Astrocyte of the cerebellum (primary cell): ENCODE measurements at regions not wholly inside any gene's neighbourhood (a gene's known extent, or its start where the extent isn't known, plus 50 kb on each side); places are given as distances from the start of the nearest gene placed in this dataset.

ENCODE experiments used
- DNase-seq: peaks from one replicate; pipeline ENCODE4 v3.0.0-alpha.2; 2011; ENCODE audit warnings: low read depth
- H3K4me3 ChIP-seq: 2 replicates; pipeline ENCODE4 v1.5.1; 2011; ENCODE audit warnings: mild to moderate bottlenecking, low read depth, low read length, moderate library complexity
- CTCF ChIP-seq: IDR thresholded peaks from 2 replicates; pipeline ENCODE4 v1.5.1; 2012; ENCODE audit warnings: low read length, low read depth, moderate library complexity, mild to moderate bottlenecking; ENCODE audit errors: missing control alignments
- in situ Hi-C: cut with HindIII; loops from 2 replicates; pipeline ENCODE4 v1.10.0; 2017; ENCODE audit warnings: low sequenced_read_pairs

GRCh38 chr3:66133853-66134445, 86.9 kb upstream of the SLC25A26 start:
- no peak overlapping the region for H3K4me3 ChIP-seq
- no peak for DNase-seq
- no peak for TF ChIP-seq CTCF
- in situ Hi-C loops = no loop called here

DNA sequence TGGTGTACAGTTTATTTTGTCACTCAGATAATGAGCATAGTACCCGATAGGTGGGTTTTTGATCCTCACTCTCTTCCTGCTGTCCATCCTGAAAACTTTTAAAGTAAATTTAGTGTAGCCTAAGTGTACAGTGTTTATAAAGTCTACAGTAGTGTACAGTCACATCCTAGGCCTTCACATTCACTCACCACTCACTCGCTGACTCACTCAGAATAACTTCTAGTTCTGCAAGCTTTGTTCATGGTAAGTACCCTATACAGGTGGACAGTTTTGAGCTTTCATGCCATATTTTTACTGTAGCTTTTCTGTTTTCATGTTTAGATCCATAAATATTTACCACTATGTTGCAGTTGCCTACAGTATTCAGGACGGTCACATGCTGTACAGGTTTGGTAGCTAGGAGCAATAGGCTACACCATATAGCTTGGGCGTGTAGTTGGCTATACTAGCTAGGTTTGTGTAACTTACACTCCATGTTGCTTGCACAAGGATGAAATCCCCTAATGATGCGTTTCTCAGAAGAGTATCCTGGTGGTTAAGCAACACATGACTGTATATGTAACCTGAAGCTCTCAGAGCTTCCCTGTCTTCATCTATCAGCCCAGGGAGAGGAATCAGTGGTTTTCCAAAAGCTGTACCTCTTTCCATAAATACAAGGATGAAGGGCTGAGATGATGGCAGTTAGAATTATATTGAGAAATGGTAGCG, 87.6 kb upstream of the SLC25A26 start:
- DNase-seq = no peak
- in situ Hi-C loops = no loop called here
- H3K4me3 ChIP-seq = no peak overlapping the region
- TF ChIP-seq CTCF = no peak

DNA sequence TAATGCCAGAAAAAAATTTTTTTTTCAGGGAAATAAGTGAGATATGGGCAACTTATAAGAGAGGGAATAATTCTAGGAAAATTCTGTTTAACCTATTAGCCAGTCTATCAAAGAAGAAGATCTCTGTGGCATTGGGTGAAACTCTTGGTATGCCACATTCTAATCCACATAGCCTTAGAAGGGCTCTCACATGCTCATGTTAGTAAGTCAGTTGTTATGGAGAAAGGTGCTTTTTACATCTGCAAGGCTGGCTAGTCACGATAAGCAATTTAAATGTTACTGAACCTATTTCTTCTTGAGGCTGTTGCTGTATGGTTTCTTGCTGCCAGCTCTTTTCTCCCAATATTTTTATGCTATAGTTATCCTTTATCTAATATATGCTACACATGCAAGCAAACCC, 89.9 kb upstream of the MAGI1 start:
- DNase-seq = no peak
- in situ Hi-C loops = no loop called here
- no peak for TF ChIP-seq CTCF
- no peak overlapping the region for H3K4me3 ChIP-seq

DNA sequence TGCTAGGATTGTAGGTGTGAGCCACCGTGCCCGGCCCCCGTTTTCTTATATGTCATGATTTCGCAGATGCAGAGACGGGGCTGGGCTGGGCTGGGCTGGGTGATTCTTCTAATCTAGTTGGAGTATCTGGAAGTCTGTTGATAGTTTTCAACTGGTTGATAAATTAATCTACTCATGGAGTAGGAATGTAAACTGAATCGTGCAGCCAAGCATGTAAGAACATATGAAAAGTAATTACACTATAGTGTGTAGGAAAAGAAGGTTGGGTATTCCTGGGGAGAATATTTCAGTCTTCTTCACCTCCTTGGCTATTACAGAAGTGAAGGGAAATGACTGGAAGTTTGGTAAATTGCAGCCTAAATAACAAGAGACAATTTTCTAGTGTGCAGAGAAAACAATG, 82.6 kb upstream of the MAGI1 start:
- no peak overlapping the region for H3K4me3 ChIP-seq
- in situ Hi-C loops = no loop called here
- no peak for DNase-seq
- TF ChIP-seq CTCF = no peak

GRCh38 chr3:66115858-66116654, 77.3 kb upstream of the MAGI1 start:
- peak; percentile 93 for DNase-seq
- in situ Hi-C loops = no loop called here
- no peak overlapping the region for H3K4me3 ChIP-seq
- no peak for TF ChIP-seq CTCF

- no peak overlapping the region for H3K4me3 ChIP-seq
- in situ Hi-C loops = no loop called here
- DNase-seq = no peak
- TF ChIP-seq CTCF = no peak
These were observed 74.8 kb upstream of the MAGI1 start for GRCh38 chr3:66113542-66113941.
